ENCODE measurements at regions not wholly inside any gene's neighbourhood (a gene's known extent, or its start where the extent isn't known, plus 50 kb on each side); places are given as distances from the start of the nearest gene placed in this dataset.
A peak's percentile ranks its signal among the peaks of the same experiment; 100 is the strongest.
"Not testable (repeated sequence)": the region's sequence is repeated elsewhere in the genome, so short reads cannot be mapped to it uniquely, and the experiment has no call there.

- peak; percentile 36 for DNase-seq (ENCODE audit: low spot score)
Measured at GRCh38 chr22:49412236-49412635, 415.4 kb downstream of the BRD1 start.

GRCh38 chr22:49411236-49411635, 416.4 kb downstream of the BRD1 start:
- intact Hi-C loops (cut with DNase I): no loop called here
- DNase-seq (ENCODE audit: low spot score): peak; percentile 13

More at GRCh38 chr22:49412236-49412635, 415.4 kb downstream of the BRD1 start:
- intact Hi-C loops (cut with DNase I): no loop called here

- DNase-seq (ENCODE audit: low spot score): no peak
- intact Hi-C loops (cut with DNase I): no loop called here
Measured at GRCh38 chr22:49408102-49408836, 419.4 kb downstream of the BRD1 start.

GRCh38 chr22:49406879-49407587, 420.6 kb downstream of the BRD1 start:
- no peak for DNase-seq (ENCODE audit: low spot score)
- intact Hi-C loops (cut with DNase I): no loop called here

GRCh38 chr22:49406047-49406650, 421.5 kb downstream of the BRD1 start:
- intact Hi-C loops (cut with DNase I): no loop called here
- DNase-seq (ENCODE audit: low spot score): no peak

- intact Hi-C loops (cut with DNase I): no loop called here
- DNase-seq (ENCODE audit: low spot score): no peak
Measured at GRCh38 chr22:49405590-49405989, 422.1 kb downstream of the BRD1 start.

- intact Hi-C loops (cut with DNase I): no loop called here
- peak; percentile 52 for DNase-seq (ENCODE audit: low spot score)
Measured at GRCh38 chr22:49404576-49405241, 423.0 kb downstream of the BRD1 start.

GRCh38 chr22:49404020-49404419, 423.7 kb downstream of the BRD1 start:
- peak; percentile 41 for DNase-seq (ENCODE audit: low spot score)
- intact Hi-C loops (cut with DNase I): no loop called here

GRCh38 chr22:49403102-49403501, 424.6 kb downstream of the BRD1 start:
- DNase-seq (ENCODE audit: low spot score): peak; percentile 41
- intact Hi-C loops (cut with DNase I): no loop called here

- DNase-seq (ENCODE audit: low spot score): no peak
Measured at GRCh38 chr22:49402169-49402568, 425.5 kb downstream of the BRD1 start.

GRCh38 chr22:49400941-49401598, 426.6 kb downstream of the BRD1 start:
- peak; percentile 64 for DNase-seq (ENCODE audit: low spot score)

More at GRCh38 chr22:49402169-49402568, 425.5 kb downstream of the BRD1 start:
- intact Hi-C loops (cut with DNase I): no loop called here

GRCh38 chr22:49400136-49400940, 427.3 kb downstream of the BRD1 start:
- intact Hi-C loops (cut with DNase I): no loop called here
- peak; percentile 62 for DNase-seq (ENCODE audit: low spot score)

More at GRCh38 chr22:49400941-49401598, 426.6 kb downstream of the BRD1 start:
- intact Hi-C loops (cut with DNase I): no loop called here

- intact Hi-C loops (cut with DNase I): no loop called here
- peak; percentile 62 for DNase-seq (ENCODE audit: low spot score)
Measured at GRCh38 chr22:49398646-49399045, 429.0 kb downstream of the BRD1 start.

GRCh38 chr22:49398115-49398514, 429.6 kb downstream of the BRD1 start:
- peak; percentile 75 for DNase-seq (ENCODE audit: low spot score)

GRCh38 chr22:49396817-49397216, 430.9 kb downstream of the BRD1 start:
- DNase-seq (ENCODE audit: low spot score): no peak
- intact Hi-C loops (cut with DNase I): no loop called here

More at GRCh38 chr22:49398115-49398514, 429.6 kb downstream of the BRD1 start:
- intact Hi-C loops (cut with DNase I): no loop called here

- peak; percentile 64 for DNase-seq (ENCODE audit: low spot score)
- intact Hi-C loops (cut with DNase I): no loop called here
Measured at GRCh38 chr22:49395617-49396016, 432.1 kb downstream of the BRD1 start.

GRCh38 chr22:49395062-49395461, 432.6 kb downstream of the BRD1 start:
- intact Hi-C loops (cut with DNase I): not testable (repeated sequence)
- DNase-seq (ENCODE audit: low spot score): peak; percentile 55

GRCh38 chr22:49394116-49394785, 433.4 kb downstream of the BRD1 start:
- intact Hi-C loops (cut with DNase I): no loop called here
- no peak for DNase-seq (ENCODE audit: low spot score)
